Endothelial cell of umbilical vein (primary cell): ENCODE measurements at regions not wholly inside any gene's neighbourhood (a gene's known extent, or its start where the extent isn't known, plus 50 kb on each side); places are given as distances from the start of the nearest gene placed in this dataset.

Experiments
- BruUV-seq: library from RNA; stranded (reverse); fragments of 400-500 nt; replicated peaks from 2 replicates; lab custom pipeline; 2021; lab: Mats Ljungman, UMichigan
- CTCF ChIA-PET: fragments of 300-600, 350-600 bp; sonication (Branson Sonifier 250); formaldehyde crosslinking; loops from one replicate; lab custom pipeline; 2021; ENCODE audit warnings: antibody characterized with exemption, inconsistent platforms; lab: Charles Lee
- POLR2A ChIA-PET: fragments of 300-600, 350-600 bp; sonication (Branson Sonifier 250); formaldehyde crosslinking; loops from one replicate; lab custom pipeline; 2021; ENCODE audit warnings: antibody characterized with exemption, inconsistent platforms; lab: Charles Lee
- DNase-seq: peaks from one replicate; pipeline ENCODE4 v3.0.0-alpha.2; 2011; ENCODE audit warnings: low read depth, low spot score
- FAIRE-seq: peaks from 2 replicates; lab custom pipeline; 2011; peaks lifted over from hg19 to GRCh38; lab: Jason Lieb, UNC
- H2AFZ ChIP-seq: 2 replicates; pipeline ENCODE4 v1.6.0; 2012; ENCODE audit warnings: low read depth, low read length, control low read depth, inconsistent platforms
- H3K27ac ChIP-seq: 2 replicates; pipeline ENCODE4 v1.5.1; 2011; ENCODE audit warnings: low read depth, mild to moderate bottlenecking, control low read depth, low read length, moderate library complexity; ENCODE audit not compliant: insufficient read depth
- H3K27me3 ChIP-seq, 2 experiments: 2 replicates each; pipeline versions ENCODE4 v1.6.0 to v1.6.1; 2011; ENCODE audit warnings: low read length in 2 of 2, mixed read lengths in 1 of 2; ENCODE audit not compliant: control insufficient read depth in 2 of 2, insufficient read depth in 2 of 2
- H3K36me3 ChIP-seq, 2 experiments: 2 replicates in 1 of 2; 3 replicates in 1 of 2; pipeline ENCODE4 v1.5.1; 2011; ENCODE audit warnings: low read length in 2 of 2, mild to moderate bottlenecking in 1 of 2, moderate library complexity in 1 of 2; ENCODE audit not compliant: control insufficient read depth in 2 of 2, insufficient read depth in 2 of 2; ENCODE audit errors: extremely low read depth in 1 of 2
- H3K4me1 ChIP-seq: 3 replicates; pipeline ENCODE4 v1.5.1; 2011; ENCODE audit warnings: mild to moderate bottlenecking, low read length; ENCODE audit not compliant: control insufficient read depth, insufficient read depth; ENCODE audit errors: extremely low read depth
- H3K4me2 ChIP-seq: 2 replicates; pipeline ENCODE4 v1.6.1; 2011; ENCODE audit warnings: low read length, control low read depth, mixed read lengths; ENCODE audit not compliant: insufficient read depth
- H3K4me3 ChIP-seq, 3 experiments: fragments of 200-600 bp in 1 of 3; sonication (generic), shearing (Covaris generic) in 1 of 3; replicated peaks in 1 of 3; 2 replicates each; pipeline ENCODE4 v1.5.1; 2011 to 2016; ENCODE audit warnings: control low read depth in 3 of 3, low read length in 3 of 3, mild to moderate bottlenecking in 2 of 3, inconsistent platforms in 1 of 3, low read depth in 1 of 3, moderate library complexity in 1 of 3; ENCODE audit not compliant: insufficient read depth in 1 of 3
- H3K79me2 ChIP-seq: 2 replicates; pipeline ENCODE4 v1.6.0; 2012; ENCODE audit warnings: low read length, inconsistent platforms; ENCODE audit not compliant: control insufficient read depth, insufficient read depth
- H3K9ac ChIP-seq: replicated peaks from 2 replicates; pipeline ENCODE3; 2011; ENCODE audit warnings: low read length, control low read depth; ENCODE audit not compliant: insufficient read depth; ENCODE audit errors: extremely low read depth
- H3K9me1 ChIP-seq: replicated peaks from 3 replicates; pipeline ENCODE4 v1.6.0; 2011; ENCODE audit warnings: mild to moderate bottlenecking, low read length; ENCODE audit not compliant: control insufficient read depth, insufficient read depth; ENCODE audit errors: extremely low read depth
- H3K9me3 ChIP-seq: replicated peaks from 2 replicates; pipeline ENCODE4 v1.5.1; 2012; ENCODE audit warnings: low read length, inconsistent platforms; ENCODE audit not compliant: control insufficient read depth, insufficient read depth
- H4K20me1 ChIP-seq: replicated peaks from 2 replicates; pipeline ENCODE3; 2011; ENCODE audit warnings: mild to moderate bottlenecking, low read length; ENCODE audit not compliant: control insufficient read depth, insufficient read depth; ENCODE audit errors: extremely low read depth
- EZH2 ChIP-seq: IDR thresholded peaks from 2 replicates; pipeline ENCODE4 v1.6.1; 2012; ENCODE audit warnings: borderline replicate concordance, low read depth, mild to moderate bottlenecking, moderate library complexity, low read length, inconsistent platforms; ENCODE audit not compliant: severe bottlenecking
- FOS ChIP-seq: IDR thresholded peaks from 2 replicates; pipeline ENCODE4 v1.6.1; 2011; ENCODE audit warnings: mild to moderate bottlenecking, low read length, moderate library complexity, borderline replicate concordance; ENCODE audit not compliant: insufficient read depth
- GATA2 ChIP-seq: IDR thresholded peaks from 2 replicates; pipeline ENCODE4 v1.7.0; 2011; ENCODE audit warnings: low read depth, mild to moderate bottlenecking, moderate library complexity, mixed read lengths, low read length; ENCODE audit not compliant: insufficient read length, insufficient read depth
- JUN ChIP-seq: IDR thresholded peaks from 2 replicates; pipeline ENCODE4 v1.6.1; 2011; ENCODE audit warnings: borderline replicate concordance, low read depth; ENCODE audit not compliant: insufficient read length, insufficient read depth
- MYC ChIP-seq: IDR thresholded peaks from one replicate; pipeline ENCODE4 v1.6.1; 2011; ENCODE audit warnings: mild to moderate bottlenecking, low read depth, low read length
- POLR2A ChIP-seq: IDR thresholded peaks from 2 replicates; pipeline ENCODE4 v1.6.1; 2012; ENCODE audit warnings: low read depth, mild to moderate bottlenecking, control low read depth, low read length
- POLR2AphosphoS5 ChIP-seq: IDR thresholded peaks from 2 replicates; pipeline ENCODE4 v1.6.1; 2012; ENCODE audit warnings: low read depth, mild to moderate bottlenecking, control low read depth, low read length, moderate library complexity; ENCODE audit not compliant: insufficient read depth
- dilution Hi-C: fragments of 300-500 bp; cut with MboI; formaldehyde crosslinking; loops from one replicate; pipeline ENCODE4 v1.15.0; 2019; ENCODE audit warnings: low sequenced_read_pairs; ENCODE audit not compliant: extremely low pct_ligation_motif_present
- intact Hi-C: fragments of 100-400 bp; cut with micrococcal nuclease; formaldehyde crosslinking; loops from one replicate; pipeline ENCODE4 v1.10.0; 2022
- TF ChIP-seq, protein P1 (sequence below), 2 donors: IDR thresholded peaks; 1 replicate in 1 of 2; 2 replicates in 1 of 2; pipeline ENCODE4 v1.5.1; 2011; ENCODE audit warnings: low read length in 2 of 2, mild to moderate bottlenecking in 2 of 2, moderate library complexity in 2 of 2, control low read depth in 1 of 2, inconsistent platforms in 1 of 2, low read depth in 1 of 2; ENCODE audit not compliant: insufficient read depth in 1 of 2; ENCODE audit errors: extremely low read depth in 1 of 2
- TF ChIP-seq, protein P2 (sequence below): IDR thresholded peaks from 2 replicates; pipeline ENCODE4 v1.6.1; 2011; ENCODE audit not compliant: insufficient read depth, insufficient read length

DNA sequence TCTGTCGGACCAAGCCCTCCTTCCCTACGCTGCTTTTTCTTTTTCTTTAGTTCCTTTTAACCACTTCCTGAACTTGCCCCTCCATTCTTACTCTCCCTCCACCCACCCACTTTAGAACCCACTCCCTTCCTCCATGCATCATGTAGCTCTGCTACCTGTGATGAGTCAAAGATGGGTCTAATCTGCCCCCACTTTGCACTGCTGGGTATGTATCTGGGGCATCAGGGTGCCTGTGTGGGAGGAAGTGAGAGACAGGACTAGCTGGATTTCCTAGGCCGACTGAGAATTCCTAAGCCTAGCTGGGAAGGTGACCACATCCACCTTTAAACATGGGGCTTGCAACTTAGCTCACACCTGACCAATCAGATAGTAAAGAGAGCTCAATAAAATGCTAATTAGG, 157.7 kb downstream of the SEC16B start:
- Histone ChIP-seq H3K9me1 (no peaks in the 10 kb centered on the region), H3K36me3 (no peaks in the 10 kb centered on the region), H3K9ac (no peak overlapping the region), H3K9me3 (no peaks in the 10 kb centered on the region), H3K27ac (no peak overlapping the region), H4K20me1 (no peaks in the 10 kb centered on the region), H3K27me3 (no peaks in the 10 kb centered on the region), H3K4me1 (no peaks in the 10 kb centered on the region), H3K4me2 (no peak overlapping the region), H3K79me2 (no peaks in the 10 kb centered on the region), H2AFZ (no peak overlapping the region), H3K4me3 (no peak overlapping the region)
- FAIRE-seq (no peak), DNase-seq (no peak)
- TF ChIP-seq POLR2AphosphoS5 (no peak), POLR2A (no peak), JUN (no peak)
- TF ChIP-seq, protein P1, sequence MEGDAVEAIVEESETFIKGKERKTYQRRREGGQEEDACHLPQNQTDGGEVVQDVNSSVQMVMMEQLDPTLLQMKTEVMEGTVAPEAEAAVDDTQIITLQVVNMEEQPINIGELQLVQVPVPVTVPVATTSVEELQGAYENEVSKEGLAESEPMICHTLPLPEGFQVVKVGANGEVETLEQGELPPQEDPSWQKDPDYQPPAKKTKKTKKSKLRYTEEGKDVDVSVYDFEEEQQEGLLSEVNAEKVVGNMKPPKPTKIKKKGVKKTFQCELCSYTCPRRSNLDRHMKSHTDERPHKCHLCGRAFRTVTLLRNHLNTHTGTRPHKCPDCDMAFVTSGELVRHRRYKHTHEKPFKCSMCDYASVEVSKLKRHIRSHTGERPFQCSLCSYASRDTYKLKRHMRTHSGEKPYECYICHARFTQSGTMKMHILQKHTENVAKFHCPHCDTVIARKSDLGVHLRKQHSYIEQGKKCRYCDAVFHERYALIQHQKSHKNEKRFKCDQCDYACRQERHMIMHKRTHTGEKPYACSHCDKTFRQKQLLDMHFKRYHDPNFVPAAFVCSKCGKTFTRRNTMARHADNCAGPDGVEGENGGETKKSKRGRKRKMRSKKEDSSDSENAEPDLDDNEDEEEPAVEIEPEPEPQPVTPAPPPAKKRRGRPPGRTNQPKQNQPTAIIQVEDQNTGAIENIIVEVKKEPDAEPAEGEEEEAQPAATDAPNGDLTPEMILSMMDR (IDR thresholded peaks at IDR 0.05; ENCODE audit: extremely low read depth in 1 of 2, insufficient read depth in 1 of 2, low read depth in 1 of 2, low read length in 2 of 2) = no peak
- TF ChIP-seq, protein P2, sequence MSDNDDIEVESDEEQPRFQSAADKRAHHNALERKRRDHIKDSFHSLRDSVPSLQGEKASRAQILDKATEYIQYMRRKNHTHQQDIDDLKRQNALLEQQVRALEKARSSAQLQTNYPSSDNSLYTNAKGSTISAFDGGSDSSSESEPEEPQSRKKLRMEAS = no peak
- CTCF ChIA-PET = no interaction called here
- POLR2A ChIA-PET = no interaction called here
- no TSS peak for BruUV-seq
- intact Hi-C loops = no loop called here
- dilution Hi-C loops = no loop called here

DNA sequence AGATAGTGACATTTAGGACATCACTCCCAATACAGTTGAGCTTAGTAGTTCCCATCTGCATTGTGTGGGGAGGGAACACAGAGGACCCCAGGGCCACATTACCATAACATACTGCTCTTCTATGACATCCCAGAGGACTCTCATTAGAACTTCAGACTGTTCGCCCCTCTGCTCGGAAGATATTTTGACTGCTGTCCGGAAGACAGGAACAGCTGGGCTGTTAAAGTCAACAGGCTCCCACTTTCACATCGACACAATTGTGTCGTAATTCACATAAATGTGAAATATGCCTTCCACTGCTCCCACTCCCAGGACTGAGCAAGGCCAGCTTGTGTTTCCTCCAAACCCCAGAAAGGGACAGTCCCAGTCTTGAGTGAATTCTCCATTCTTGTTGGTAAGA, 158.4 kb downstream of the SEC16B start:
- intact Hi-C loops = no loop called here
- Histone ChIP-seq H3K4me1 (no peaks in the 10 kb centered on the region), H3K4me3 (no peak overlapping the region), H3K36me3 (no peaks in the 10 kb centered on the region), H3K4me2 (no peak overlapping the region), H3K27me3 (no peaks in the 10 kb centered on the region), H3K27ac (no peak overlapping the region), H3K79me2 (no peaks in the 10 kb centered on the region), H3K9me1 (no peaks in the 10 kb centered on the region), H2AFZ (no peak overlapping the region), H4K20me1 (no peaks in the 10 kb centered on the region), H3K9me3 (no peaks in the 10 kb centered on the region), H3K9ac (no peak overlapping the region)
- no peak for TF ChIP-seq EZH2
- no peak for TF ChIP-seq POLR2A
- no peak for TF ChIP-seq JUN
- TF ChIP-seq, protein P1 (IDR thresholded peaks at IDR 0.05; ENCODE audit: extremely low read depth in 1 of 2, insufficient read depth in 1 of 2, low read depth in 1 of 2, low read length in 2 of 2) = no peak
- TF ChIP-seq POLR2AphosphoS5 = no peak
- TF ChIP-seq MYC = no peak
- no peak for TF ChIP-seq GATA2
- no peak for TF ChIP-seq FOS
- TF ChIP-seq, protein P2 = no peak
- DNase-seq (no peak), FAIRE-seq (no peak)
- POLR2A ChIA-PET = no interaction called here
- CTCF ChIA-PET = no interaction called here
- no TSS peak for BruUV-seq
- dilution Hi-C loops = no loop called here
